Endothelial cell of umbilical vein (primary cell): ENCODE measurements at regions not wholly inside any gene's neighbourhood (a gene's known extent, or its start where the extent isn't known, plus 50 kb on each side); places are given as distances from the start of the nearest gene placed in this dataset.
A peak's percentile ranks its signal among the peaks of the same experiment; 100 is the strongest.

Experiments used
- BruUV-seq: library from RNA; stranded (reverse); fragments of 400-500 nt; replicated peaks from 2 replicates; lab custom pipeline; 2021; lab: Mats Ljungman, UMichigan
- CTCF ChIA-PET: fragments of 300-600, 350-600 bp; sonication (Branson Sonifier 250); formaldehyde crosslinking; loops from one replicate; lab custom pipeline; 2021; ENCODE audit warnings: antibody characterized with exemption, inconsistent platforms; lab: Charles Lee
- POLR2A ChIA-PET: fragments of 300-600, 350-600 bp; sonication (Branson Sonifier 250); formaldehyde crosslinking; loops from one replicate; lab custom pipeline; 2021; ENCODE audit warnings: antibody characterized with exemption, inconsistent platforms; lab: Charles Lee
- DNase-seq: peaks from one replicate; pipeline ENCODE4 v3.0.0-alpha.2; 2011; ENCODE audit warnings: low read depth, low spot score
- FAIRE-seq: peaks from 2 replicates; lab custom pipeline; 2011; peaks lifted over from hg19 to GRCh38; lab: Jason Lieb, UNC
- H2AFZ ChIP-seq: 2 replicates; pipeline ENCODE4 v1.6.0; 2012; ENCODE audit warnings: low read depth, low read length, control low read depth, inconsistent platforms
- H3K27ac ChIP-seq: 2 replicates; pipeline ENCODE4 v1.5.1; 2011; ENCODE audit warnings: low read depth, mild to moderate bottlenecking, control low read depth, low read length, moderate library complexity; ENCODE audit not compliant: insufficient read depth
- H3K27me3 ChIP-seq, 2 experiments: 2 replicates each; pipeline versions ENCODE4 v1.6.0 to v1.6.1; 2011; ENCODE audit warnings: low read length in 2 of 2, mixed read lengths in 1 of 2; ENCODE audit not compliant: control insufficient read depth in 2 of 2, insufficient read depth in 2 of 2
- H3K36me3 ChIP-seq, 2 experiments: 2 replicates in 1 of 2; 3 replicates in 1 of 2; pipeline ENCODE4 v1.5.1; 2011; ENCODE audit warnings: low read length in 2 of 2, mild to moderate bottlenecking in 1 of 2, moderate library complexity in 1 of 2; ENCODE audit not compliant: control insufficient read depth in 2 of 2, insufficient read depth in 2 of 2; ENCODE audit errors: extremely low read depth in 1 of 2
- H3K4me1 ChIP-seq: 3 replicates; pipeline ENCODE4 v1.5.1; 2011; ENCODE audit warnings: mild to moderate bottlenecking, low read length; ENCODE audit not compliant: control insufficient read depth, insufficient read depth; ENCODE audit errors: extremely low read depth
- H3K4me2 ChIP-seq: 2 replicates; pipeline ENCODE4 v1.6.1; 2011; ENCODE audit warnings: low read length, control low read depth, mixed read lengths; ENCODE audit not compliant: insufficient read depth
- H3K4me3 ChIP-seq, 3 experiments: fragments of 200-600 bp in 1 of 3; sonication (generic), shearing (Covaris generic) in 1 of 3; replicated peaks in 1 of 3; 2 replicates each; pipeline ENCODE4 v1.5.1; 2011 to 2016; ENCODE audit warnings: control low read depth in 3 of 3, low read length in 3 of 3, mild to moderate bottlenecking in 2 of 3, inconsistent platforms in 1 of 3, low read depth in 1 of 3, moderate library complexity in 1 of 3; ENCODE audit not compliant: insufficient read depth in 1 of 3
- H3K79me2 ChIP-seq: 2 replicates; pipeline ENCODE4 v1.6.0; 2012; ENCODE audit warnings: low read length, inconsistent platforms; ENCODE audit not compliant: control insufficient read depth, insufficient read depth
- H3K9ac ChIP-seq: replicated peaks from 2 replicates; pipeline ENCODE3; 2011; ENCODE audit warnings: low read length, control low read depth; ENCODE audit not compliant: insufficient read depth; ENCODE audit errors: extremely low read depth
- H3K9me1 ChIP-seq: replicated peaks from 3 replicates; pipeline ENCODE4 v1.6.0; 2011; ENCODE audit warnings: mild to moderate bottlenecking, low read length; ENCODE audit not compliant: control insufficient read depth, insufficient read depth; ENCODE audit errors: extremely low read depth
- H3K9me3 ChIP-seq: replicated peaks from 2 replicates; pipeline ENCODE4 v1.5.1; 2012; ENCODE audit warnings: low read length, inconsistent platforms; ENCODE audit not compliant: control insufficient read depth, insufficient read depth
- H4K20me1 ChIP-seq: replicated peaks from 2 replicates; pipeline ENCODE3; 2011; ENCODE audit warnings: mild to moderate bottlenecking, low read length; ENCODE audit not compliant: control insufficient read depth, insufficient read depth; ENCODE audit errors: extremely low read depth
- EZH2 ChIP-seq: IDR thresholded peaks from 2 replicates; pipeline ENCODE4 v1.6.1; 2012; ENCODE audit warnings: borderline replicate concordance, low read depth, mild to moderate bottlenecking, moderate library complexity, low read length, inconsistent platforms; ENCODE audit not compliant: severe bottlenecking
- FOS ChIP-seq: IDR thresholded peaks from 2 replicates; pipeline ENCODE4 v1.6.1; 2011; ENCODE audit warnings: mild to moderate bottlenecking, low read length, moderate library complexity, borderline replicate concordance; ENCODE audit not compliant: insufficient read depth
- GATA2 ChIP-seq: IDR thresholded peaks from 2 replicates; pipeline ENCODE4 v1.7.0; 2011; ENCODE audit warnings: low read depth, mild to moderate bottlenecking, moderate library complexity, mixed read lengths, low read length; ENCODE audit not compliant: insufficient read length, insufficient read depth
- JUN ChIP-seq: IDR thresholded peaks from 2 replicates; pipeline ENCODE4 v1.6.1; 2011; ENCODE audit warnings: borderline replicate concordance, low read depth; ENCODE audit not compliant: insufficient read length, insufficient read depth
- MYC ChIP-seq: IDR thresholded peaks from one replicate; pipeline ENCODE4 v1.6.1; 2011; ENCODE audit warnings: mild to moderate bottlenecking, low read depth, low read length
- POLR2A ChIP-seq: IDR thresholded peaks from 2 replicates; pipeline ENCODE4 v1.6.1; 2012; ENCODE audit warnings: low read depth, mild to moderate bottlenecking, control low read depth, low read length
- POLR2AphosphoS5 ChIP-seq: IDR thresholded peaks from 2 replicates; pipeline ENCODE4 v1.6.1; 2012; ENCODE audit warnings: low read depth, mild to moderate bottlenecking, control low read depth, low read length, moderate library complexity; ENCODE audit not compliant: insufficient read depth
- dilution Hi-C: fragments of 300-500 bp; cut with MboI; formaldehyde crosslinking; loops from one replicate; pipeline ENCODE4 v1.15.0; 2019; ENCODE audit warnings: low sequenced_read_pairs; ENCODE audit not compliant: extremely low pct_ligation_motif_present
- intact Hi-C: fragments of 100-400 bp; cut with micrococcal nuclease; formaldehyde crosslinking; loops from one replicate; pipeline ENCODE4 v1.10.0; 2022
- TF ChIP-seq, protein P1 (sequence below), 2 donors: IDR thresholded peaks; 1 replicate in 1 of 2; 2 replicates in 1 of 2; pipeline ENCODE4 v1.5.1; 2011; ENCODE audit warnings: low read length in 2 of 2, mild to moderate bottlenecking in 2 of 2, moderate library complexity in 2 of 2, control low read depth in 1 of 2, inconsistent platforms in 1 of 2, low read depth in 1 of 2; ENCODE audit not compliant: insufficient read depth in 1 of 2; ENCODE audit errors: extremely low read depth in 1 of 2
- TF ChIP-seq, protein P2 (sequence below): IDR thresholded peaks from 2 replicates; pipeline ENCODE4 v1.6.1; 2011; ENCODE audit not compliant: insufficient read depth, insufficient read length

DNA sequence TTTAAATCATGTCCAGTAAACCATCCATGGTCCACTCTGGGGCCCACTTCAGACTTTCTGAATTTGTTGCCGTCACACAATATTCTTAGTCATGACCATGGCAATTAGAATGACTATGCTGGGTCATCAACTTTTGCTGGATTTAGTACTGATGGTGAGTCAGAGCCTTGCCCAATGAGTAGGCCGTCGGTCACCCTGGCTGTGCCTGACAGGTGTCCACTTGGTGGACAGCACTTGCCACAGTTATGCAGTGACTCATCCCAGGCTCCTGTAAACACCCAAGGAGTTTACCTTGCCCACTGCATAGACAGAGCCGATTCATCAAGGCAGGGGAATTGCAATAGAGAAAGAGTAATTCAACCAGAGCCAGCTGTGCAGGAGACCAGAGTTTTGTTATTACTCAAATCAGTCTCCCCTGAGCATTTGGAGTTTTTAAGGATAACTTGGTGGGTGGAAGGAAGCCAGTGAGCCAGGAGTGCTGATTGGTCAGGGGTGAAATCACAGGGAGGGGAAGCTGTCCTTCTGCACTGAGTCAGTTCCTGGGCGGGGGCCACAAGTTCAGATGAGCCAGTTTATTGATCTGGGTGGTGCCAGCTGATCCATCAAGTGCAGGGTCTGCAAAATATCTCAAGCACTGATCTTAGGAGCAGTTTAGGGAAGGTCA lies 333.8 kb downstream of the PTPRU start:
- no TSS peak for BruUV-seq
- Histone ChIP-seq H3K79me2 (no peaks in the 10 kb centered on the region), H3K9me1 (no peaks in the 10 kb centered on the region), H4K20me1 (no peaks in the 10 kb centered on the region), H3K4me2 (no peak overlapping the region), H3K27ac (no peak overlapping the region), H3K9me3 (no peaks in the 10 kb centered on the region), H3K9ac (no peak overlapping the region), H3K4me1 (no peaks in the 10 kb centered on the region), H3K27me3 (no peaks in the 10 kb centered on the region), H3K36me3 (no peaks in the 10 kb centered on the region), H2AFZ (no peak overlapping the region), H3K4me3 (no peak overlapping the region)
- dilution Hi-C loops = no loop called here
- POLR2A ChIA-PET = no interaction called here
- TF ChIP-seq GATA2 (no peak), FOS (peak; percentile 45), POLR2A (no peak)
- intact Hi-C loops = no loop called here
- DNase-seq = no peak
- no peak for FAIRE-seq
- CTCF ChIA-PET = no interaction called here

DNA sequence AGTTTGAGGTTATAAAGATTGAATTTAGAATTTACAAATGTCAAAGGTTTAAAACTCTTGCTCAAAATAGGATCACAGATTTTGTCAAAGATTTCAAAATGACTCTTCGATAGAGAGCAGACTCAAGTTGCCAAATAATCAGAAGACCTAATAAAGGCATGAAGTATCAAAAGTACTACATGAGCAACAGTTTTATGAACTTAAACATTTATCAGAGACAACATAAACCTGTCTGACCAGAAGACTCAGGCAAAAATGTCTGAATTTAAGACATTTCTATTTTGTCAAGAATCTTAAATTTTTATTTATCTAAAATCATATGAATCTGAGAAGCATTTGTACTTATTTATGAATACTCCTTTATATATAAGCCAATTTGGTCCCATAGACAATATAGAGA lies 330.9 kb downstream of the PTPRU start:
- H3K9ac ChIP-seq = no peak overlapping the region
- H3K36me3 ChIP-seq = no peaks in the 10 kb centered on the region
- H3K4me3 ChIP-seq = no peak overlapping the region
- BruUV-seq = no TSS peak
- H3K9me1 ChIP-seq = no peaks in the 10 kb centered on the region
- intact Hi-C loops (no loop called here), dilution Hi-C loops (no loop called here)
- no peaks in the 10 kb centered on the region for H3K9me3 ChIP-seq
- TF ChIP-seq GATA2 (no peak), FOS (no peak), POLR2A (no peak), MYC (no peak), POLR2AphosphoS5 (no peak), JUN (no peak), EZH2 (no peak)
- TF ChIP-seq, protein P1, sequence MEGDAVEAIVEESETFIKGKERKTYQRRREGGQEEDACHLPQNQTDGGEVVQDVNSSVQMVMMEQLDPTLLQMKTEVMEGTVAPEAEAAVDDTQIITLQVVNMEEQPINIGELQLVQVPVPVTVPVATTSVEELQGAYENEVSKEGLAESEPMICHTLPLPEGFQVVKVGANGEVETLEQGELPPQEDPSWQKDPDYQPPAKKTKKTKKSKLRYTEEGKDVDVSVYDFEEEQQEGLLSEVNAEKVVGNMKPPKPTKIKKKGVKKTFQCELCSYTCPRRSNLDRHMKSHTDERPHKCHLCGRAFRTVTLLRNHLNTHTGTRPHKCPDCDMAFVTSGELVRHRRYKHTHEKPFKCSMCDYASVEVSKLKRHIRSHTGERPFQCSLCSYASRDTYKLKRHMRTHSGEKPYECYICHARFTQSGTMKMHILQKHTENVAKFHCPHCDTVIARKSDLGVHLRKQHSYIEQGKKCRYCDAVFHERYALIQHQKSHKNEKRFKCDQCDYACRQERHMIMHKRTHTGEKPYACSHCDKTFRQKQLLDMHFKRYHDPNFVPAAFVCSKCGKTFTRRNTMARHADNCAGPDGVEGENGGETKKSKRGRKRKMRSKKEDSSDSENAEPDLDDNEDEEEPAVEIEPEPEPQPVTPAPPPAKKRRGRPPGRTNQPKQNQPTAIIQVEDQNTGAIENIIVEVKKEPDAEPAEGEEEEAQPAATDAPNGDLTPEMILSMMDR (IDR thresholded peaks at IDR 0.05; ENCODE audit: extremely low read depth in 1 of 2, insufficient read depth in 1 of 2, low read depth in 1 of 2, low read length in 2 of 2) = no peak
- TF ChIP-seq, protein P2, sequence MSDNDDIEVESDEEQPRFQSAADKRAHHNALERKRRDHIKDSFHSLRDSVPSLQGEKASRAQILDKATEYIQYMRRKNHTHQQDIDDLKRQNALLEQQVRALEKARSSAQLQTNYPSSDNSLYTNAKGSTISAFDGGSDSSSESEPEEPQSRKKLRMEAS = no peak
- no peaks in the 10 kb centered on the region for H3K27me3 ChIP-seq
- POLR2A ChIA-PET = no interaction called here
- H3K4me2 ChIP-seq = no peak overlapping the region
- H3K79me2 ChIP-seq = no peaks in the 10 kb centered on the region
- H2AFZ ChIP-seq = no peak overlapping the region
- H3K4me1 ChIP-seq = peaks cover 7% of the 10 kb centered on the region
- FAIRE-seq = no peak
- CTCF ChIA-PET = no interaction called here
- no peaks in the 10 kb centered on the region for H4K20me1 ChIP-seq
- DNase-seq = no peak
- no peak overlapping the region for H3K27ac ChIP-seq
